ENCODE measurements at regions not wholly inside any gene's neighbourhood (a gene's known extent, or its start where the extent isn't known, plus 50 kb on each side); places are given as distances from the start of the nearest gene placed in this dataset.

- Histone ChIP-seq H3K27me3 (ENCODE audit: insufficient read depth) (no peaks in the 10 kb centered on the region), H3K36me3 (replicated peaks in 1 of 2; ENCODE audit: control insufficient read depth in 1 of 2, insufficient read depth in 2 of 2, low read length in 1 of 2) (no peaks in the 10 kb centered on the region), H3F3A (replicated peaks; ENCODE audit: insufficient read depth) (no peaks in the 10 kb centered on the region), H3K4me2 (no peak overlapping the region), H3K9me3 (no peaks in the 10 kb centered on the region), H3K27ac (ENCODE audit: low read depth in 2 of 2, low read length in 1 of 2) (no peak overlapping the region), H3K79me2 (ENCODE audit: insufficient read depth) (no peaks in the 10 kb centered on the region), H3K9me2 (no peaks in the 10 kb centered on the region), H3K9ac (no peak overlapping the region), H3K4me3 (ENCODE audit: low read depth in 2 of 2, low read length in 1 of 2) (no peak overlapping the region), H3K4me1 (ENCODE audit: control insufficient read depth in 1 of 2, insufficient read depth in 2 of 2, low read depth in 1 of 2, low read length in 1 of 2) (no peaks in the 10 kb centered on the region), H4K20me1 (ENCODE audit: insufficient read depth) (no peaks in the 10 kb centered on the region), H2AFZ (ENCODE audit: low read depth) (no peak overlapping the region)
- WGBS (ENCODE audit: low lambda C conversion rate): 5% methylated on average over 6 of the region's 6 CpGs
- TF ChIP-seq PBX3 (IDR thresholded peaks at IDR 0.05) (no peak), RXRA (IDR thresholded peaks at IDR 0.05; ENCODE audit: borderline replicate concordance, low read depth) (no peak), RCOR1 (IDR thresholded peaks at IDR 0.05; ENCODE audit: low read length) (no peak), RFX5 (IDR thresholded peaks at IDR 0.05; ENCODE audit: low read length) (no peak), EP300 (IDR thresholded peaks at IDR 0.05; ENCODE audit: borderline replicate concordance in 1 of 2, low read depth in 1 of 2, low read length in 1 of 2) (no peak), FOSL2 (IDR thresholded peaks at IDR 0.05; ENCODE audit: borderline replicate concordance, low read depth) (no peak), MAX (IDR thresholded peaks at IDR 0.05; ENCODE audit: low read depth) (no peak)
- DNase-seq: no peak
- ChIA-PET CTCF (no interaction called here), POLR2A (no interaction called here)
Measured at GRCh38 chr10:81040031-81040430, 502.3 kb downstream of the SH2D4B start.

DNA sequence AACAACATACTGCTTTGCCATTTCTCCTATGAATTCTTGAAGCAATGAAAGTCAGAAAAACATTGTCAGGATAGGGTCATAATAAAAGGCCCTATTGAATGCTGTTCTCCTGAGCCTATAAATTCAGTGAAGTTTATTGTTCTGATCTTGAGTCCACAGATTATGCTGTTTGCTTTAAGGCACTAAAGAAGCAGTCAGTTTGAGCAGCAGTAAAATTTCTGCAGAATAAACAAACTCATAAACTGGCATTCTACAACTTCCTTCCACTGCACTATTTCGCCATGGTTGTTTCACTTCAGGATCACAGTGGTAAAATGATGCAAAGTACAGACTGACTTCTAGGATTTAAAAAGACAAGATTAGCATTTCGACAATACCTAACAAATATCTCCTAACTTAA lies 503.2 kb downstream of the SH2D4B start:
- H3K27me3 ChIP-seq (ENCODE audit: insufficient read depth): no peaks in the 10 kb centered on the region
- H3F3A ChIP-seq (replicated peaks; ENCODE audit: insufficient read depth): no peaks in the 10 kb centered on the region
- POLR2A ChIA-PET: no interaction called here
- no peaks in the 10 kb centered on the region for H3K9me2 ChIP-seq
- 6% methylated on average over 2 of the region's 2 CpGs for WGBS (ENCODE audit: low lambda C conversion rate)
- no peak overlapping the region for H3K4me3 ChIP-seq (ENCODE audit: low read depth in 2 of 2, low read length in 1 of 2)
- H3K4me2 ChIP-seq: no peak overlapping the region
- no peaks in the 10 kb centered on the region for H3K4me1 ChIP-seq (ENCODE audit: control insufficient read depth in 1 of 2, insufficient read depth in 2 of 2, low read depth in 1 of 2, low read length in 1 of 2)
- no peaks in the 10 kb centered on the region for H3K9me3 ChIP-seq
- no peak for DNase-seq
- no peaks in the 10 kb centered on the region for H3K79me2 ChIP-seq (ENCODE audit: insufficient read depth)
- TF ChIP-seq RFX5 (IDR thresholded peaks at IDR 0.05; ENCODE audit: low read length): no peak
- no peak for TF ChIP-seq MAX (IDR thresholded peaks at IDR 0.05; ENCODE audit: low read depth)
- no peak for TF ChIP-seq NFIC (IDR thresholded peaks at IDR 0.05; ENCODE audit: borderline replicate concordance)
- TF ChIP-seq PBX3 (IDR thresholded peaks at IDR 0.05): no peak
- no peak for TF ChIP-seq REST (IDR thresholded peaks at IDR 0.05; ENCODE audit: low read depth, low read length)
- TF ChIP-seq YY1 (IDR thresholded peaks at IDR 0.05; ENCODE audit: low read depth): no peak
- no peak for TF ChIP-seq RAD21 (IDR thresholded peaks at IDR 0.05; ENCODE audit: low read length)
- TF ChIP-seq MXI1 (IDR thresholded peaks at IDR 0.05; ENCODE audit: low read depth, low read length): no peak
- no peak for TF ChIP-seq FOSL2 (IDR thresholded peaks at IDR 0.05; ENCODE audit: borderline replicate concordance, low read depth)
- TF ChIP-seq ELF1 (IDR thresholded peaks at IDR 0.05): no peak
- no peak for TF ChIP-seq TCF12 (IDR thresholded peaks at IDR 0.05)
- TF ChIP-seq CHD2 (IDR thresholded peaks at IDR 0.05; ENCODE audit: low read length, partially characterized antibody): no peak
- H2AFZ ChIP-seq (ENCODE audit: low read depth): no peak overlapping the region
- CTCF ChIA-PET: no interaction called here
- no peaks in the 10 kb centered on the region for H3K36me3 ChIP-seq (replicated peaks in 1 of 2; ENCODE audit: control insufficient read depth in 1 of 2, insufficient read depth in 2 of 2, low read length in 1 of 2)
- H3K27ac ChIP-seq (ENCODE audit: low read depth in 2 of 2, low read length in 1 of 2): no peak overlapping the region
- no peak overlapping the region for H3K9ac ChIP-seq
- no peaks in the 10 kb centered on the region for H4K20me1 ChIP-seq (ENCODE audit: insufficient read depth)
